Gastroesophageal sphincter (tissue), 4 donors: ENCODE measurements at regions not wholly inside any gene's neighbourhood (a gene's known extent, or its start where the extent isn't known, plus 50 kb on each side); places are given as distances from the start of the nearest gene placed in this dataset.

Source experiments
- ATAC-seq: fragments of 150-250 bp; one replicate; pipeline ENCODE4 v1.9.1; 2016; ENCODE audit warnings: mild to moderate bottlenecking, moderate library complexity
- H3K27ac ChIP-seq, 4 donors: fragments of 200-600 bp; sonication (generic) in 3 of 4; 1 replicate in 3 of 4; 2 replicates in 1 of 4; pipeline ENCODE4 v1.5.1; 2016 to 2019
- H3K27me3 ChIP-seq: fragments of 200-600 bp; sonication (generic); one replicate; pipeline ENCODE4 v1.5.1; 2019
- H3K36me3 ChIP-seq, 2 donors: fragments of 200-600 bp; sonication (generic); one replicate each; pipeline ENCODE4 v1.5.1; 2019; ENCODE audit warnings: control low read depth in 1 of 2
- H3K4me1 ChIP-seq, 3 donors: fragments of 200-600 bp; sonication (generic); 1 replicate in 2 of 3; 2 replicates in 1 of 3; pipeline ENCODE4 v1.5.1; 2016 to 2019; ENCODE audit warnings: control low read depth in 2 of 3
- H3K4me3 ChIP-seq, 2 donors: fragments of 200-600 bp; sonication (generic); one replicate each; pipeline ENCODE4 v1.5.1; 2019; ENCODE audit warnings: mild to moderate bottlenecking in 1 of 2, moderate library complexity in 1 of 2
- H3K9me3 ChIP-seq, 3 donors: fragments of 200-600 bp; sonication (generic); one replicate each; pipeline ENCODE4 v1.5.1; 2017 to 2019; ENCODE audit warnings: control low read depth in 2 of 3
- CTCF ChIP-seq, 4 experiments: fragments of 200-600 bp in 2 of 4; fragments of 450-650 bp in 2 of 4; sonication (generic) in 1 of 4; IDR thresholded peaks; one replicate each; pipeline ENCODE4 v1.5.1; 2017 to 2019; ENCODE audit warnings: antibody characterized with exemption in 4 of 4, mild to moderate bottlenecking in 2 of 4, moderate library complexity in 2 of 4
- EP300 ChIP-seq: sonication (generic); formaldehyde crosslinking; IDR thresholded peaks from one replicate; pipeline ENCODE4 v1.6.1; 2017; ENCODE audit warnings: antibody characterized with exemption, mild to moderate bottlenecking
- POLR2A ChIP-seq, 2 donors: fragments of 450-650 bp; IDR thresholded peaks; one replicate each; pipeline ENCODE4 v1.6.1; 2017; ENCODE audit warnings: antibody characterized with exemption in 2 of 2, mild to moderate bottlenecking in 2 of 2, moderate library complexity in 1 of 2
- POLR2AphosphoS5 ChIP-seq: sonication (generic); formaldehyde crosslinking; IDR thresholded peaks from one replicate; pipeline ENCODE4 v1.6.1; 2017; ENCODE audit warnings: antibody characterized with exemption
- WGBS, 2 donors: methylation state at CpG; one replicate each; pipeline ENCODE4 v1.1.5; 2018; ENCODE audit warnings: low coverage in 1 of 2; 5-methylcytosine and 5-hydroxymethylcytosine counted together

- WGBS, 2 donors = 63 to 64% methylated on average over 1 of the region's 1 CpG
- no peaks in the 10 kb centered on the region for H3K36me3 ChIP-seq
- no peaks in the 10 kb centered on the region for H3K4me1 ChIP-seq
- H3K9me3 ChIP-seq = no peaks in the 10 kb centered on the region
- H3K27ac ChIP-seq = no peak overlapping the region
- ATAC-seq = no peak
- H3K4me3 ChIP-seq = no peak overlapping the region
- no peaks in the 10 kb centered on the region for H3K27me3 ChIP-seq
- TF ChIP-seq POLR2A (IDR thresholded peaks at IDR 0.05) (no peak), EP300 (no peak), POLR2AphosphoS5 (no peak), CTCF (IDR thresholded peaks at IDR 0.05) (no peak)
Measured at GRCh38 chr6:92433911-92434310, 985.4 kb downstream of the EPHA7 start.

- Histone ChIP-seq H3K27me3 (no peaks in the 10 kb centered on the region), H3K4me3 (no peak overlapping the region), H3K4me1 (no peaks in the 10 kb centered on the region), H3K36me3 (no peaks in the 10 kb centered on the region), H3K27ac (no peak overlapping the region), H3K9me3 (no peaks in the 10 kb centered on the region)
- no peak for TF ChIP-seq POLR2AphosphoS5
- TF ChIP-seq POLR2A (IDR thresholded peaks at IDR 0.05) = no peak
- no peak for TF ChIP-seq CTCF (IDR thresholded peaks at IDR 0.05)
- no peak for TF ChIP-seq EP300
- no peak for ATAC-seq
Measured at GRCh38 chr6:92431502-92431901, 987.9 kb downstream of the EPHA7 start.

DNA sequence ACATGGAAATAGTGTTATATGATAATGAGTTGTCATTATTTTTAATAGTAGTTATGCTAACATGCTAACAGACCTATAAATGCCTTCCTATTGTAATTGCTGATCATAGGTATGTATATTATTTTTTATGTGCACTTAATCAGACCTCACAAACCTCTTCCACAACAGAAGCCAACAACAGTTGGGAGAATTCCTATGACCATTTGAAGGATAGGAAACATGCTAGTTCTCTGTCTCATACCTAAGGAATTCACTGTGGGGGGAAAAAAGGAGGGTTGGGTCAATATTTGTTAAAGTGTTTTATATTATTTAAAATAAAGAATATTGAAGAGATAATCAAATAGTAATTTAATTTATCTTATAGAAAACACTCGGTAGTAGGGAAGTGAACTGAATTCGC lies 990.9 kb downstream of the EPHA7 start:
- no peaks in the 10 kb centered on the region for H3K9me3 ChIP-seq
- no peaks in the 10 kb centered on the region for H3K27me3 ChIP-seq
- no peak for TF ChIP-seq POLR2AphosphoS5
- TF ChIP-seq EP300 = no peak
- no peak for TF ChIP-seq POLR2A (IDR thresholded peaks at IDR 0.05)
- no peak for TF ChIP-seq CTCF (IDR thresholded peaks at IDR 0.05)
- WGBS, 2 donors = 94 to 97% methylated on average over 2 of the region's 2 CpGs
- H3K27ac ChIP-seq = no peak overlapping the region
- ATAC-seq = no peak
- H3K4me1 ChIP-seq = no peaks in the 10 kb centered on the region
- no peaks in the 10 kb centered on the region for H3K36me3 ChIP-seq
- H3K4me3 ChIP-seq = no peak overlapping the region

- 79 to 87% methylated on average over 2 of the region's 2 CpGs for whole genome bisulfite sequencing, 2 donors
- no peak for ATAC-seq
- Histone ChIP-seq H3K36me3 (no peaks in the 10 kb centered on the region), H3K4me1 (no peaks in the 10 kb centered on the region), H3K27ac (no peak overlapping the region), H3K9me3 (no peaks in the 10 kb centered on the region), H3K27me3 (no peaks in the 10 kb centered on the region), H3K4me3 (no peak overlapping the region)
- no peak for TF ChIP-seq POLR2A (IDR thresholded peaks at IDR 0.05)
- TF ChIP-seq EP300 = no peak
Measured at GRCh38 chr6:92427453-92427852, 991.9 kb downstream of the EPHA7 start.

DNA sequence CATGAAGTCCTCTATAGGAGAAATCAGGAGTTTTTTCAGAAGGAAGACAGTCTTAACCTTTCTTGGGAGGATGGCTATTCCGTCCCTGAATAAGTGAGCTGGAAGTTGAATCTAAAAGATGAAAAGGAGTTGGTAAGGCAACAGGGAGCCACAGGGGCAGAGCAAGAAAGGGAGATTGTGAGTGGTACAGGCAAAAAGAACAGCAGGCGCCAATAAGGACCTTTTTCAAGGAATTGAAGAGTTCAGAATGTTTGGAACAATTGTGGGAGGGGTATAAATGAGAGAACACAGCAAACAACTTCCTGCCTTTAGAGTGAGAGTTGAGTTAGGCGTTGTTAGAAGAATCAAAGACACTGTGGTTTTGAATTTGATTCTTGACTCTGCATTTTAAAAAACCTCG lies 1003.7 kb downstream of the EPHA7 start:
- TF ChIP-seq POLR2AphosphoS5 (no peak), CTCF (IDR thresholded peaks at IDR 0.05) (no peak), EP300 (no peak), POLR2A (IDR thresholded peaks at IDR 0.05) (no peak)
- Histone ChIP-seq H3K4me1 (no peaks in the 10 kb centered on the region), H3K4me3 (no peak overlapping the region), H3K36me3 (no peaks in the 10 kb centered on the region), H3K27ac (no peak overlapping the region), H3K27me3 (no peaks in the 10 kb centered on the region), H3K9me3 (peaks cover 0 to 20% (median 0%) of the 10 kb centered on the region in 3 donors)
- WGBS, 2 donors = 67 to 68% methylated on average over 3 to 4 of the region's 4 CpGs
- no peak for ATAC-seq

- H3K27ac ChIP-seq = no peak overlapping the region
- H3K9me3 ChIP-seq = peaks cover 0 to 30% (median 0%) of the 10 kb centered on the region in 3 donors
- no peak for ATAC-seq
- H3K4me1 ChIP-seq = no peaks in the 10 kb centered on the region
- TF ChIP-seq EP300 (no peak), POLR2AphosphoS5 (no peak), CTCF (IDR thresholded peaks at IDR 0.05) (no peak), POLR2A (IDR thresholded peaks at IDR 0.05) (no peak)
- no peak overlapping the region for H3K4me3 ChIP-seq
- H3K36me3 ChIP-seq = no peaks in the 10 kb centered on the region
- H3K27me3 ChIP-seq = no peaks in the 10 kb centered on the region
Measured at GRCh38 chr6:92408350-92408749, 1011.0 kb downstream of the EPHA7 start.
